Tibial artery (tissue), 4 donors: ENCODE measurements at regions not wholly inside any gene's neighbourhood (a gene's known extent, or its start where the extent isn't known, plus 50 kb on each side); places are given as distances from the start of the nearest gene placed in this dataset.
"Not testable (repeated sequence)": the region's sequence is repeated elsewhere in the genome, so short reads cannot be mapped to it uniquely, and the experiment has no call there.

Experiments
- DNase-seq, 2 donors: peaks; one replicate each; pipeline ENCODE4 v3.0.0-alpha.2; 2019
- H3K27ac ChIP-seq, 2 donors: fragments of 200-600 bp; sonication (generic) in 1 of 2; 1 replicate in 1 of 2; 2 replicates in 1 of 2; pipeline ENCODE4 v1.5.1; 2018 to 2019; ENCODE audit warnings: mild to moderate bottlenecking in 1 of 2
- H3K27me3 ChIP-seq, 2 donors: fragments of 200-600 bp; sonication (generic) in 1 of 2; one replicate each; pipeline versions ENCODE4 v1.5.1 to v1.6.0; 2016 to 2019
- H3K36me3 ChIP-seq, 3 donors: fragments of 200-600 bp; sonication (generic) in 2 of 3; one replicate each; pipeline ENCODE4 v1.5.1; 2016 to 2019; ENCODE audit warnings: mild to moderate bottlenecking in 2 of 3
- H3K4me1 ChIP-seq, 4 donors: fragments of 200-600 bp; sonication (generic) in 2 of 4; 1 replicate in 3 of 4; 2 replicates in 1 of 4; pipeline ENCODE4 v1.5.1; 2016 to 2019
- H3K4me3 ChIP-seq, 2 donors: fragments of 200-600 bp; sonication (generic) in 1 of 2; 1 replicate in 1 of 2; 2 replicates in 1 of 2; pipeline ENCODE4 v1.5.1; 2018 to 2019; ENCODE audit warnings: mild to moderate bottlenecking in 2 of 2
- H3K9me3 ChIP-seq, 3 donors: fragments of 200-600 bp; sonication (generic) in 1 of 3; one replicate each; pipeline ENCODE4 v1.5.1; 2016 to 2019
- intact Hi-C: fragments of 100-400 bp; cut with DNase I; formaldehyde crosslinking; loops from one replicate; pipeline ENCODE4 v1.15.0; 2023; ENCODE audit warnings: low total_unique reads
- TF ChIP-seq, protein P1 (sequence below), 2 experiments: fragments of 200-600 bp in 1 of 2; fragments of 450-650 bp in 1 of 2; IDR thresholded peaks; one replicate each; pipeline ENCODE4 v1.5.1; 2017 to 2019; ENCODE audit warnings: antibody characterized with exemption in 2 of 2, mild to moderate bottlenecking in 1 of 2, moderate library complexity in 1 of 2

DNA sequence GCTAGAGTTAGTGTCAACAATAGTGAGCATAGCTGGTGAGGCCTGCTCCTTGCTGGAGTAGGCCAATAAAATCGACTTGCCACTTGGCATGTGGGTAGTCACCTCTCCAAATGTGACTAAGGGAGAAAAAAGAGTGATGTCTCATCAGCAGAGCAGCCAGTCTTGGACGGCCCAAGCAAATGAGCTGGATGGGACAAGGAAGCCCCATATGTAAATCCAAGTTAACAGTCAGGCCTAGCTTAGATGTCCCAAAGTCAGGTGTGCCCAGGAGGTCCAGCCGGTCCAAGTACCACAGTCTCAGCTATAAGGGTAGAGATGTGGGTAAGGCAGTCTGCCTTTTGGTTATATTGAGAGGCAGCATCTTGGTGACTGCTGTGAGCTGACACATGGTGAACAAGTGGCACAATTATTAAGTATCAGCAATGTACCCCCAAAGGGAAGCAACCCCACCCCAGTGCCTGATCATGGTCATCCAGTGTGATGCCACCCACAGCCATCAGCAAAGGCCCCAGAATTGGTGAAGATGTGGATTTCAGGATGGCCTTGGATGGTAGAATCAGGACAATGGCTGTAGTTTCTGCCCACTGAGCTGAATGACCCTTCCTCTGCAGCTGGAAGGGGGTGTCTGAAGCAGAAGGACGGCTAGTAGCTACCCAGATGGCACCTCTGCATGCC is 83.4 kb downstream of the TNFRSF13B start:
- intact Hi-C loops = no loop called here

DNA sequence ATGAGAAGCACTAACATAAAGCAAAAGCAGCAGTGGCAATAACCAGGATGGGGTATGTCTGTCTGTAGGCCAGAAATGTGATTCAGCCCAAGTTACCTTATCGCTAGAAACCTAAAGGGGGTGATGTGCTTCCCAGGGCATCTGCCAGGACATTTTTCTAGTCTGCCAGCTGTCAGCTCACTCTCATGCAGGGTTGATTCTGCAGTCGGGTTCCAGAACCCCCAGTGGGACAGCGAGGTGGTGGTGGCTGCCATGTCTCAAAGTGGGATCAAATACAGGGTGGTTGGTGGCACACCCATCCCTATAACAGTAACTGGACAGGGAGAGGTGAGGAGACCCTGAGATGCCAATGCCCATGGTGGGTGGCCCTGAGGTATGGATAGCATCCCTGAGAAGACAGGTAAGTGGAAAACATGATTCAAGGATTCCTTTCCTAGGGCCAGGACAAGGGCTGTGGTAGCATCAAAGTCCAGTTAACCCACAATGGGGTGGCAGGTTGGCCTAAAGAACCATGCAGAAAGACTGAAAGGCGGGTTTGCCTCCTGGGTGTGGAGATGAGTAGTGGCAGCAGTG is 84.3 kb downstream of the TNFRSF13B start:
- TF ChIP-seq, protein P1, sequence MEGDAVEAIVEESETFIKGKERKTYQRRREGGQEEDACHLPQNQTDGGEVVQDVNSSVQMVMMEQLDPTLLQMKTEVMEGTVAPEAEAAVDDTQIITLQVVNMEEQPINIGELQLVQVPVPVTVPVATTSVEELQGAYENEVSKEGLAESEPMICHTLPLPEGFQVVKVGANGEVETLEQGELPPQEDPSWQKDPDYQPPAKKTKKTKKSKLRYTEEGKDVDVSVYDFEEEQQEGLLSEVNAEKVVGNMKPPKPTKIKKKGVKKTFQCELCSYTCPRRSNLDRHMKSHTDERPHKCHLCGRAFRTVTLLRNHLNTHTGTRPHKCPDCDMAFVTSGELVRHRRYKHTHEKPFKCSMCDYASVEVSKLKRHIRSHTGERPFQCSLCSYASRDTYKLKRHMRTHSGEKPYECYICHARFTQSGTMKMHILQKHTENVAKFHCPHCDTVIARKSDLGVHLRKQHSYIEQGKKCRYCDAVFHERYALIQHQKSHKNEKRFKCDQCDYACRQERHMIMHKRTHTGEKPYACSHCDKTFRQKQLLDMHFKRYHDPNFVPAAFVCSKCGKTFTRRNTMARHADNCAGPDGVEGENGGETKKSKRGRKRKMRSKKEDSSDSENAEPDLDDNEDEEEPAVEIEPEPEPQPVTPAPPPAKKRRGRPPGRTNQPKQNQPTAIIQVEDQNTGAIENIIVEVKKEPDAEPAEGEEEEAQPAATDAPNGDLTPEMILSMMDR (IDR thresholded peaks at IDR 0.05) = no peak
- intact Hi-C loops = no loop called here
- Histone ChIP-seq H3K4me3 (no peak overlapping the region), H3K27ac (no peak overlapping the region), H3K9me3 (no peaks in the 10 kb centered on the region), H3K27me3 (no peaks in the 10 kb centered on the region), H3K36me3 (no peaks in the 10 kb centered on the region), H3K4me1 (peaks cover 0 to 5% (median 0%) of the 10 kb centered on the region in 4 donors)
- DNase-seq = peak in 1 of 2 donors; percentile 41

More for the DNA sequence above, 83.4 kb downstream of the TNFRSF13B start:
- DNase-seq = peak in 1 of 2 donors; percentile 40
- TF ChIP-seq, protein P1 (IDR thresholded peaks at IDR 0.05) = no peak
- Histone ChIP-seq H3K4me1 (peaks cover 0 to 5% (median 0%) of the 10 kb centered on the region in 4 donors), H3K27me3 (no peaks in the 10 kb centered on the region), H3K36me3 (no peaks in the 10 kb centered on the region), H3K4me3 (no peak overlapping the region), H3K9me3 (no peaks in the 10 kb centered on the region), H3K27ac (no peak overlapping the region)

DNA sequence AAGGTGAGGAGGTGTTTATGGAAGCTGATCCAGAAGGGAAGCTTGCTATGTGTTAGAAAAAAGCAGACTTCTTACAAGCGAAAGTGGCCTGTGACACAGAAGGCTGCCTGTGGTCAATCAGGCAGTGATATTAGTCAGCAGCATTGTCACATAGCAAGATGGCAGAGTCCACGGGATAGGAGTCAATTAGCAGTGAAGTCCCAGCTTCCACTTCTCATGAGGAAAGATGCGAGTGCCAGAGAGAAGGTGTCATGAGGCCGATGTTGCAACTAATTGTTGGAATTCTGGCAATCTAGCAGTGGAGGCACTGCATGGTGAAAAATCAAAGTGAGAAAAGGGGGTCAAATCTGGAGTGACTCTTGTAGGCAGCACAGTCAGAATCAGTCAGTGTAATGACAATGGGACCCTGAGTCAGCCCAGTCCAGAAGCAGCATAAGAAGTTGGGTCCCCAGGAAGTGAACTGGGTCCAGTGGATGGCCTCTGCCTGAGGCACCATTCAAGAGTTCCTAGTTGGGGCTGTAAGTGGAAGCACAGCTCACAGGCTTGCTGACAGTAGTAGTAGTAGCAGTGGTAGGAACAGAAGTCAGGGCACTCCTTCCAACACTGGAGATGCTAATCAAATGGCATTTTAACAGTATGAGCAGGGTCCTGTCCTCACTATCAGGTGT is 85.1 kb downstream of the TNFRSF13B start:
- Histone ChIP-seq H3K27me3 (no peaks in the 10 kb centered on the region), H3K4me1 (peaks cover 0 to 5% (median 0%) of the 10 kb centered on the region in 4 donors), H3K4me3 (no peak overlapping the region), H3K27ac (no peak overlapping the region), H3K9me3 (no peaks in the 10 kb centered on the region), H3K36me3 (no peaks in the 10 kb centered on the region)
- intact Hi-C loops = no loop called here
- no peak for DNase-seq
- TF ChIP-seq, protein P1 (IDR thresholded peaks at IDR 0.05) = no peak

DNA sequence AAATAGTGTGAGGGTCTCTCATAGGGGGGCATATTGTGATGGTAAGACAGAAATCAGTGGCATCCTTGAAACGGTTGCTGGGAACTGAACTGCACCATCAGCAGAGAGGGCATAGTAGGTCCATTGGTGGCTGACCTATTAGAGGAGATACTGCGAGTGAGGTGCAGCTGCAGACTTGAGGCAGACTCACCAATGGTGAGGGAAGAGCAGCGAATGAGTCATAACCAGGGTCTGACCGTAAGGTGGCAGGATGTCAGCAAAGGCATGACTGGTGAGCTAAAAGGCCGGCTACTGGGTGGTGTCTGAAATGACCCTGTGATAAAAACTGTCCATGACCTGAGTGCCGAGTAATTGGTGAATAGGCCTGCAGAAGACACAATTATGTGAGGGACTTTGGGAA is 86.7 kb downstream of the TNFRSF13B start:
- H3K4me3 ChIP-seq, H3K36me3 ChIP-seq, H3K4me1 ChIP-seq, H3K9me3 ChIP-seq, intact Hi-C loops, H3K27ac ChIP-seq, DNase-seq: not testable (repeated sequence)
- peaks cover 0 to 11% of the 10 kb centered on the region in 2 donors for H3K27me3 ChIP-seq

DNA sequence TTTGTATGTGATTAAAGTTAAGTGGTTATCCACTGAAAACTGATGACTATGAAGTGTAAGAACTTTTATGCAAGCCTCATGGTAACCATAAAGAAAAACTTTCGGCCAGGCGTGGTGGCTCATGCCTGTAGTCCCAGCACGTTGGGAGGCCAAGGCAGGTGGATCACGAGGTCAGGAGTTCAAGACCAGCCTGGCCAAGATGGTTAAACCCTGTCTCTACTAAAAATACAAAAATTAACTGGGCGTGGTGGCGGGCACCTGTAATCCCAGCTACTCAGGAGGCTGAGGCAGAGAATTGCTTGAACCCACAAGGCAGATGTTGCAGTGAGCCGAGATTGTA is 89.0 kb downstream of the TNFRSF13B start:
- H3K27ac ChIP-seq, H3K4me3 ChIP-seq, H3K4me1 ChIP-seq, DNase-seq, intact Hi-C loops, H3K36me3 ChIP-seq, H3K9me3 ChIP-seq: not testable (repeated sequence)
- H3K27me3 ChIP-seq = peaks cover 0 to 11% of the 10 kb centered on the region in 2 donors

DNA sequence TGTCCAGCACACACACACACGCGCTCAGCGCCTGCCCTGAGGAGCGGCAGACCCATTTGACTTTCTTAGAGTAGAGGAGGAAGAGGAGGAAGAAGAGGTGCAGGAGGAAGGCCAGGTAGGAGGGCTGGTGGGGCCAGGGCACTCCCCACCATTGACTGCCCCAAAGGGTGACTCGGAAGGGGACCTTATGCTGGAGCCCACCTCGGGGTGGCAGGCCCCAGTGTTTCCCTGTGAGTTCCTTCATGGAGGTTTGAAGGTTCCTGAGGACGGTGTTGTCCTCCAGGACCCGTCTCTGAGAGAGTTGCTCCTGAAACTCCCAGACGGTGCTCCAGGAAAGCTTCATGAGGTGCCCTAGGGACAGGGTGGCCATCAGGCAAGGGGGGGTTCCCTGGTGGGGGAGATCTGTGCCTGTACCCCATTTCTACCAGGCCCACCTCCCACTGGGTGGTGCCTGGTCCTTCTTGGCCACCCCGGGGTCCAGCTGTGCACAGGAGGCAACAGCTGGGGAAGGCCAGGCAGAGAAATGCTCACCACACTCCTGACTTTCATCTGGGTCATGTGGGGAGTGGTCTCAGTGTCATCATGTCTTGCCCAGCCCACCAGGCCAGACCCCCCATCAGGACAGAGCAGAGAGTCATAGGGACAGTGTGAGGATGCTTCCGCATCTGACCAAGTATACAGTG is 89.5 kb downstream of the TNFRSF13B start:
- no peak overlapping the region for H3K27ac ChIP-seq
- TF ChIP-seq, protein P1 (IDR thresholded peaks at IDR 0.05) = no peak
- H3K36me3 ChIP-seq = no peaks in the 10 kb centered on the region
- peaks cover 0 to 11% of the 10 kb centered on the region in 2 donors for H3K27me3 ChIP-seq
- no peaks in the 10 kb centered on the region for H3K9me3 ChIP-seq
- DNase-seq = no peak
- H3K4me1 ChIP-seq = peaks cover 0 to 5% (median 0%) of the 10 kb centered on the region in 4 donors
- intact Hi-C loops = no loop called here
- H3K4me3 ChIP-seq = no peak overlapping the region
